T follicular helper cell (primary cell): ENCODE measurements at regions not wholly inside any gene's neighbourhood (a gene's known extent, or its start where the extent isn't known, plus 50 kb on each side); places are given as distances from the start of the nearest gene placed in this dataset.

Experiments
- DNase-seq: peaks from one replicate; pipeline ENCODE4 v3.0.0-alpha.2; 2020; ENCODE audit warnings: low read depth

DNA sequence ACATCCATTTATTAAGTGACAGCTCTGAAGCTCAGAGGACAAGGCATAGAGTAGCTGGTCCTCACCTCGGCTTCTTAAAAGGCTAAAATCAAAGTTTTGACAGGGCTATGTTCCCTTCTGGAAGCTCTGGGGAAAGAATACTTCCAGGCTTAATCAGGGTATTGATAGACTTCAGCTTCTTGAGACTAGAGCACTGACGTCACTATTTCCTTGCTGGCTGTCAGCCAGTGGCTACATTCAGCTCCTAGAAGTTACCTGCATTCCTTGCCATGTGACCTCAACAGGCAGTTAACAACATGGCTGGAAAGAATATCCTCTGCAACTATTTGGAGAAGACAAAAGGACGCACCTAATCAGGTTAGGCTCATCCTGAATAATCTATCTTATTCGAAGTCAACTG, 1144.8 kb downstream of the ADGRL3 start:
- no peak for DNase-seq

DNA sequence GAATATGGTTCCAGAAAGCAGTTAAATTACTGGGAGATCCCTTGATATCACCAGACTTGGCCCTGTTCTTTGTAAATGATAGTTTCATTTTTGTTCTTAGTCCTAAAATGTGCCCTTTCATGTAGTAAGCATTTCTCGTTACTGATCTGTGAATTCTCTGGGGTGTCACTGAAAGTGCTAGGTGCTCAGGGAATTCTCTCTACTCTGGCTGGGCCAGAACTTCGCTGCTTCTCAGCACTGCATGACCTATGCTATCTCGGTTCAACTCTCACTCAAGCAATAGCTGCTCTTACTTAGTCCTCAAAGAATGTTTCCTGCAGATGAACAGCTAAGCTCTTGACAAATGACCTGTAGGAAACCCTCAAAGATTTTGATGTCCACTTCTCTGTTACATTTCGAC, 1144.3 kb downstream of the ADGRL3 start:
- no peak for DNase-seq

DNA sequence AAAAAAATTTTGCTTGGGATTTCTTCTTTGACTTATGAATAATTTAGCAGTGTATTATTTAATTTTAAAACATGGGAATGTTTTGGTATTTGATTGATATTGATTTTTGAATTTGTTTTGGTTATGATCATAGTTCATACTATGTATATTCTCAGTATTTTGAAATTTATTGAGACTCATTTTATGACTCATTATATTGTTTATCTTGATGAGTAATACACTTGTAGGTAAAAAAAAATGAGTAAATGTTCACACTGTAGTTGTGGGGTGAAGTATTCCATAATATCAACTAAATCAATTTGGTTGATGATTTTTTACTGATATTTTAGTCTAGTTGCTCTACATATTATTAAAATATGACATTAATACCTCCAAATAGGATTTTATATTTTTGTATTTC, 1142.2 kb downstream of the ADGRL3 start:
- no peak for DNase-seq

DNA sequence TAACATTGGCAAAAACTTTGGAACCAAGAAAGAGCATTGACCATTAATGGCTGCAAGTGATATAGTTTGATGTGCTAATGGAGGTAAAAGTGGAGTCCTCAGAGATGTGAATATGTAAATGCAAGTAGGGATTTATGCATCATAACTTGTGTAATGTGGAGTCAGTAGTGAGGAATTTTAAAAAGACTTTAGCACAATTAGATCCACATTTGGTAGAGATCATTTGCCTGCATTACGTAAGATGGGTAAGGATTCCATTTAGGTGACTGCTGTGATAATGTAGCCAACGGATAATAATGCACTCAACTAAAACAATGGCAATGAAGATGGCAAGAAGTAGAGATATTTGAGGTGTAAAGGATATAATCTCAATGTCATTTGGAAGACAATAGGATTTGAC, 1128.4 kb downstream of the ADGRL3 start:
- DNase-seq = no peak

DNA sequence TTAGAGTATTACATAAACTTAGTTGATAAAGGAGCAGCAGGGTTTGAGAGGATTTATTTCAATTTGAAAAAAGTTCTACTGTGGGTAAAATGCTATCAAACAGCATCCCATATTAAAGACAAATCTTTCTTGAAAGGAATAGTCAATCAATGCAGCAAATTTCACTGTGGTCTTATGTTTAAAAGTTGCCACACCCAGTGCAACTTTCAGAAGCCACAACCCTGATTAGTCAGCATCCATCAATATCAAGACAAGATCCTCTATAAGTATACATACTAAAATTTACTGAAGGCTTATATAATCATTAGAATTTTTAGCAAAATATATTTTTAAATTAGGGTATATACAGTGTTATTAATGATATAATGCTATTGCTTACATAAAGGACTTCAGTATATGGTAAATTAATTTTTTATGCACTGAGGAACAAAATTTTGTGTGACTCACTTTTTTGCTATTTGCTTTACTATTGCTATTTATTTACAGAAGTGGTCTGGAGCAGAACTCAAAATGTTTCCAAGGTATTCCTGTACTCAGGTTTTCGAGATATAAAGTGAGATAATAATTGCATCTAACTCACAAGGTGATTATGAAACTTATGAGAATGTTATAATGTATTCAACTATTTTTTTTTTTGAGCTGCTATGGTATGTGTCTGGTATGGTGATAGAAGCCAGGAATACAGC, 1127.6 kb downstream of the ADGRL3 start:
- DNase-seq = no peak

DNA sequence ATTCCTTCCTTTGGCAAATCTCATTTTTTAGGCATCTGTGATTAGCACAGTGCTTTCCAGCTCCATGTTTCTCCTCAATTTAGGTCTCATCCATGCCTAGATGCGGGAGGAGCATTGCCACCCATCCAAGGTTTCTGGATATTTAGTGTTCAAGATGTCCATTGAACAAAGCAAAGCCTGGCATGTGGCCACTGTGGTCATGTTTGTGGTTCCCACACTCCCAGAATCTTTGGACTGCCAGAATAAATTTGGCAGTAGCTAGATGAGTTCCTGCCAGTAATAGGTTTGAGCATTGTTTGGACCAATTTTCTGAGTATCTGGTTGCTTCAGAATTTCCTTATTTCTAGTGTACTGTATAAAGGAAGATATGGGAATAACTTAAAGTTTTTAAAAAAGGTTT, 1124.1 kb downstream of the ADGRL3 start:
- no peak for DNase-seq

DNA sequence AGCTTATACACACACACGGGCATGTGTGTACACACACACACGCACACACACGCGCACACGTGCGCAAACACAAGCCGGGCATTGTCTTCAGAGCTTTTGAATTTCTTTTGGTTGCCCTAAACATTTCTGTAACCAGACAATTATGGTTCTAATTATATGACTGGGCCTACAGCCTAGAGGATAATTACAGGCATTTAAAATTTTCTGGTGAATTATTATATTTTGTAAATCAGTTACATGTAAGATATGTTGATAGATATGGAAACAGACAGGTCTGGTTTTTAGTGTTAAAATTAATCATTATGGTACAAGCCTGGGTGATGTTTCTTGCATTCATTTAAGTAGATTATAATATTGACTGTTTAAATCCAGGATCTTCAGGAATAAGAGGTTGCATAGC, 1120.5 kb downstream of the ADGRL3 start:
- no peak for DNase-seq

DNA sequence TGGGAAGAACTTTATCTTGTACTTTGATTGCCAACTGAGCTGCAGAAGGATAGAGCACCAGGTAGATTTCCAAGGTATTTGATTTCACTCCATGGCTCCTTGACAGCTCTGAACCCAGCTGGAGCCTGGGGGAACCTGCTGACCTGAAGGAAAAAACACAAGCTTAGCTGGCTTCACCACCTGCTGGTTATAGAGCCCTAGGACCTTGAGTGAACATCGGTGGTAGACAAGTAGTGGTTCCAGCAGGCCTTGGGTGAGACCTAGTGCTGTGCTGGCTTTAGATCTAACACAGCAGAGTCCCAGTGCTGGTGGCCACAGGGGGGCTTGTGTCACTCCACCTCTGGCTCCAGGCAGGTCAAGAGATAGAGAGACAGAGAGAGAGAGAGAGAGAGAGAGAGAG, 1102.6 kb downstream of the ADGRL3 start:
- DNase-seq = no peak

DNA sequence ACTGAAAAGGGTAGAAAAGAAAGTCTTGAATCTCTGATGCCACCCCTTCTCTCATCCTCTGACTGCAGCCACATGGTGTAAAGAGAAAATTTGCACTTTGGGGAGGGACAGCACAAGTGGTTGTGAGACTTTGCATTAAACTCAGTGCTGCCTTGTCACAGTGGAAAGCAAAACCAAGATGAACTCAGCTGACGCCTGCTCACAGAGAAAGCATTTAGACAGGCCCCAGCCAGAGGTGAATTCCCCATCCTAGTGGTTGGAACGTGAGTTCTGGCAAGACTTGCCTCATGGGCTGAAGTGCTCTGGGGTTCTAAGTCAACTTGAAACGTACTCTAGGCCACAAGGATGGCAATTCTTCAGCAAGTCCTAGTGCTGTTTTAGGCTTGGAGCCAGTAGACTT, 1101.4 kb downstream of the ADGRL3 start:
- DNase-seq = no peak

DNA sequence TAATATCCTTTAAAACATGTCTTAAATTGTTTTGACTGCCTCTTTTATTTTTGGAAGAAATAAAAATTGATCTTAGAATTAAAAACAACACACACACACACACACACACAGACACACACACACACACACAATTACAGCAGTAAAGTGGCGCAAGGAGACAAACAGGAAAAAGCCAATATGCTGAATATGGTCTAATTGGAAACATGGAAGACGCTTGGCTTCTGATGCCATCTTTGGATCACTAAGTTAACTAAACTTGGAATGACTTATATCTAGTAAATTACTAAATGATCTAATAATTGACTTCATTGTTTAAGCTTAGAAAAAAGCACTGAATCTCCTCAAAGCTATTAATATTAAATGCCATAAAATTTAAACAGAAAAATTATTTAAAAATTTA, 1093.4 kb downstream of the ADGRL3 start:
- no peak for DNase-seq

DNA sequence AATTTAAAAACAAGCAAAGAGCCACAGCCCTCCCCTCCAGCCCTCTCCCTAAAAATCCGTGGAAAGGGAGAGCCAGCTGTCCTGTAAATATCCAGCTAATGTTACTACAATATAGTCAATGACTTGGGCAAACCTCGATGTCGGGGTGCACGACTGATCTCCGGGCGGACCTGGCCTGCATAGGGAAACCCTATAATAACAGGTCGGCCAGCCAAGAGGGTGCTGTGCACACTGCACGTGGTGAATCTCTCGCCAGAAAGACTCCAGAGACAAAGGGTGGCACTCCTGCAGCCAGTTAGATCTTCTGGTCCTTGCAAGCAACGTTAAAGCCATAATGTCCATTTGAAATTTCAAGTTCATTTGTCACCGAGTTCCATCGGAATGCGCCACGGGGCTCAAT, 1092.8 kb downstream of the ADGRL3 start:
- DNase-seq = no peak

DNA sequence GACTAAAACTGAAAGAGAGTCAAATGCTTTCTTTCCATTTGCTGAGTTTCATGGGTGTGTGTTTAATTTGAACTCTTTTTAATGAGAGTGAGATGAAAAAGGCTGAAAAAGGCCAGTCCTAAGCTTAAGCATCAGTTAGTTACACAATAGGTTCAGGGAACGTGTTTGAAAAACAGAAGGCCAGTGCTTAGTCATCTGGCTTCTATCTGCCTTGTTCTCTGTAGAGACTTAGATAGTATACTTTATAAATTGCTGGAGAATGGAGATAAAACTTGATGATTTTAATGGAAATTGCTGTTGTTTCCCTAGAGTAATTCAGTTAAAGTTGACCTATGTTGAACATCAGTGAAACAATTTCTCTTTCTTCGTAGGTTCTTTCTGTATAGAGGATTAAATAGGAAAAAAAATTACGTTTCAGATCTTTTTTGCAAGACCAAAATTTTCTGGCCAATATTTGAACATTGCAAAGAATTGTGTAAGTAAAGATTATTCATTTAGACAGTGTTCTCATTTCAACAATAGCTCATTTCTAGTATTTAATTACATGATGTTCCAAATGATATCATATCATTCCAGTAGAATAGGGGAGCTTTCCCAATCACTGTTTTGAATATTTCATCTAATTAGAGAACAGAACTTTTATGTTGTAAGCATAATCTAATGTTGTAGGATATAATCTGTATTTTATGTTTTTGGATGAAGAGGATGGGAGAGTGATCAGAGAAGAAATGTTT, 1088.8 kb downstream of the ADGRL3 start:
- DNase-seq = no peak

DNA sequence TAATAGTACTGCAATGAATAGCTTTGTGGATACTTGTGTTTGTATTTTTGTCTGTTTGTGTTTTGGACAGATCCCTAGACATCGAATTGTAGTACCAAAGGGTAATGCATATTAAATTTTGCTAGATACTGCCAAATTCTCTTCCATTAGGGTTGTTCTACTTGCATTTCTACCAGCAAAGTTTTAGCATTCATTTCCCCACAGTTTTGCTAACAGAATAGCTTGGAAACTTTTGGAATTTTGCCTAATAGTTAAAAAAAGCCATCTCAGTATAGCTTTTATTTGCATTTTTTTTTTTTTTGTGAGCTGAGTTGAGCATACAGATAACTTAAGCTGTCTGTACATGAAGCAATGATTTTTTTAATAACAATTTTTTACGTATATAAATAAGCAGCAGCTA, 1084.9 kb downstream of the ADGRL3 start:
- DNase-seq = no peak

DNA sequence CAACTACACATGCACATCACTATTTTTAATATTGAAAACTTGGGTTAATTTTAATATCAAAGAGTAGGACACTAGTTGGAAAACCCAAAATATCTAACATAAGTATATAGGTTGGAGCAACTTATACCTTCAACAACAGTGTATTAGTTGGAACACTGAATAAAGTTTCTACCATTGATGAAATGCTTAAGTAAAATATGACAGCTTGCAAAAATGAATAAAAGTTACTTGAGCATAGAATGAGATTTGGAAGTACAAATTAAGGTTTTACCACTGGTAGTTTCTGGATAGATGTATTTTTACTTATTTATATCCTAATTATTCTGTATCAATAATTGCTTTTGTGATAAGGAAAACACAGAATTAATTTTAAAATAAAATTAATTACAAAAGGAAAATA, 1079.6 kb downstream of the ADGRL3 start:
- DNase-seq = no peak

DNA sequence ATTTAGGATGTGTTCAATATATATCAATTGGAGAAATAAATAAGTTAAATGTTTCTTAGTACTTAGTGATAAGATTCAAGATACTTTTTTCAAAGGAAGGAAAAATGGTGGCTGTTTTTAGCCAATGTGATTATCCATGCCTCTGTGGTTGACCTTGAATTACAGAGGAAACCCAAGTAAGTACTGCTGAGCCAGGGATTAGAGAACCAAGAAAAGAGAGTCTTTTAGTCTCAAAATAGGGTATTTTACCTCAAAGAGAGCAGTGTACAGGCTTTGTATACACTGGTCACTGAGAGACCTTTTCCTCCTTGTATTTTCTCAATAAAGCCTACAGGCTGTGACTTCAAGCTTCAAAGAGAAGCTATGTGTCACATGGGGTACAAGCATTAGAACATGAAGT, 1075.3 kb downstream of the ADGRL3 start:
- no peak for DNase-seq

DNA sequence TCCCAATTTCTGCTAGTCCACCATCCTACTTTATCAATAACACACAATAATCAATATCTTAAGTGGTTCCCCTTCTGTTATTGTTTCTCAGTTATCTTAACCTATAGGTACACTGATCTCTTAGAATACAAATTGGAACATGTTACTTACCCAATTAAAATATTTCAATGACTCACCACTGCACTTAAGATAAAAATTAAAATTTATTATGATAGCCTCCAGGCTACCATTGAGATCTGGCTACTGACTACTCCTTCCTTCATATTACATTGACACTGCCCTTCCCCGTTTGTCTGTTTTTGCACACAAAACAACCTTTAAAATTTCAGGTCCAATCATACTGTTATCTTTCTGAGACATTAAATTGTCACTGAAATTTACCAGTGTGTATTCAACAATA, 1074.7 kb downstream of the ADGRL3 start:
- DNase-seq = no peak

DNA sequence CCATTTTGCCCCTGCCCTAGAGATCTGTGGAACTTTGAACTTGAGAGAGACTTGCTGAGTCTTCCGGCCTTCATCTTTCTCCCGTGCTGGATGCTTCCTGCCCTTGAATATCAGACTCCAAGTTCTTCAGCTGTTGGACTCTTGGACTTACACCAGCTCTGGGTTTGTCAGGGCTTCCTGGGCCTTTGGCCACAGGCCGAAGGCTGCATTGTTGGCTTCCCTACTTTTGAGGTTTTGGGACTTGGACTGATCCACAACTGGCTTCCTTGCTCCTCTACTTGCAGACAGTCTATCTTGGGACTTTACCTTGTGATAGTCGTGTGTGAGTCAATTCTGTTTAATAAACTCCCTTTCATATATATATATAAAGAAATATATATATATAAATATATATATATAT, 1071.0 kb downstream of the ADGRL3 start:
- no peak for DNase-seq

DNA sequence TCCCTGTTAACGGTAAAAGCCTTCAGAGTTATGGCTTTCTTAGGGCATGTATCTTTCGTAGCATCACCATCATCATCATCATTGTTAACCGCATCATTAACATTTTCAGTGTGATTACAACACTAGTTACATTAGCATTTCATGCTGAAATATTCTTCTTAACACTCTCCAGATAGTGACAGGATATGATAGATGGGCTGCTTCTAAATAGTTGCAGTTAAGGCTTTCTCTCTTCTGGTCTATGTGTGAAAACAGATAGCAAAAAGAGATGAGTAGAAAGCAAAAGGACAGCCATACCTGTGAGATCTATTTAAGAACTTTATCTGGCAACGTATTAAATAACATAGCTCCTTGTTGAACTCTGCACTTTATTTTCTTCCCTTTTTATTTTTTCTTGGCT, 1069.8 kb downstream of the ADGRL3 start:
- DNase-seq = no peak

DNA sequence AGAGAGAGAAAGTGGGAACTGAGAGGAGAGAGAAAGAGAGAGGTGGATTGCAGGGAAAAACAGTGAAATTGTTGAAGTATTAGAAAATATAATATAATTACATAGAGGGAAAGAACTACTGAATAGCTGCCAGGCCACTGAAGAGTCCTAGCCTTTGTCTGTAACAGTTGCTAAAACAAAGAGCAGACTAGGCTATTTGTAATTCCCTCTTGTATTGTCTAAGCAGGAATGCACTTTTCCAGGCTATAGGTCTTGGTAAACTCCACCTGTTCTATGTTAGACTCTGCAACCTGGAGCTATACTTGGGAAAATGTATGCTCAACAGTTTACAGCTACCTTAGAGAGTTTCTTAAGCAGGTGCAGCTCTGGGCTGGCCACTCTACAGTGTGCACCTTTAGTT, 1063.3 kb downstream of the ADGRL3 start:
- no peak for DNase-seq

DNA sequence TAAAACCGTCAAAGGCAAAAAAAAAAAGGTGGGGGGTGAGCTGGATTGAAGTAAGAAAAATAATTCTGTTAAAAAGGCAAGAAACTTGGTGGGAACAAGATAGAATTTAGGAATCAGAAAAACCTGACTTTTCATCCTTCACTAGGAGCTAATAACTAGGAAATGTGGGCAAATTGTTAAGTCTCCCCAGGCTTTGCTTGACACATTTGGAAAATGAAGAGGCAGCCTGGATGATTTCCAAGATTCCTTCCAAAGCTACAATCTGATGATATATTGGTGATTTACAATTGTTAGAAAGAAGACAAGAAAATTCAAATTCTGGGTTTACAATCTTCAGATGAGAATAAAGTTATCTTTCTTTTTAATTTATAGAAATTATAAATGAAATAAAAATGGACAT, 1062.5 kb downstream of the ADGRL3 start:
- DNase-seq = no peak

DNA sequence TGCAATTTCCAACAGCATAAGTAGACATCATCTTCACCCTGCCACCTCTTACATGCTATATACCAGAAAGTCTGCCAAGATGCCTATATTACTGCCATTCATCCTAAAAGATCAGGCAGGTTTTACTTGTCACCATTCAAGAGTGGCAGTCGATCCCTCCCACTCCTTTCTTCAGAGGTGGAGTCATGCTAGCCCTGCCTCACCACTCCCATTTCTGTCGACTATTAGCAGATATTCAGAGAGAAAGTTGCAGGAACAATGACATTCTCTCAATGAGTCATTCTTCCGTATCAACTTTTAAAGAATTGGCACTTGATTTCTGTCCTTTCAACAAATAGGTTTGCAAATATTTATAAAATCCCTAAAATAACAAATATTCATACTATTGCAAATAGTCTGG, 1060.1 kb downstream of the ADGRL3 start:
- DNase-seq = no peak

DNA sequence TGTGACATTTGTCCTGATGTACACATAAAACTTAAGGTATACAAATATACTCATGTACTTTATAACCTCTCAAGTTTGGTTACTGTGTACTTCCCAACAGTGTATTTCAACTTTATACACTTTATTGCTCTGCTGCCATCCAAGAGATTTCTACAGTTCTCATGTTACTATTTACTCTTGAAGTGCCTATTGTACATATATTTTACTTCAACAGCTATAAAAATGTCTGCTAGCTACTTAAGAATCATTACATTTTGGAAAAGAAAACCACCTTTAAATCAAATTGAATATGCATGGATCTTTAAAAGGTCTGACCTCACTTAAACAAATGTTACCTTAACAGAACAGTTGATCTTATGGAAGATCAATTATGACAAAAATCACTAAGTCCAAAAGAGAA, 1056.4 kb downstream of the ADGRL3 start:
- no peak for DNase-seq

DNA sequence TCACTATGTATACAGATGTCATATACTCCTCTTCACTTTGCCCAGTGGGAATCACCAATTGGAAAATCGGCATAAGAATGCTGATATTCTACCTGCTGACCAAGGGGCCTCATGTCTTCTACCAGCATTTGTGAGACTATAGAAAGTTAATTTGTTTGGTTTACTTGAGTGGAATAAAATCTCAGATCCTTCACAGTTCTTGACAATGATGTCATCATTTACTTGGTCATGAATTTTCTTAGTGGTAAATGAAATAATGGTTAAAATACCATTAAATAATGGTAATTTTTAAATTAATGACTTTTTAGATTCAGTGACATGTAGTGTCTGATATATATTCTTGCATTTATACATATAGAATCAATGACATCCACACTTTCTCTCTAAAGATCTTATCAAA, 1052.6 kb downstream of the ADGRL3 start:
- DNase-seq = no peak

DNA sequence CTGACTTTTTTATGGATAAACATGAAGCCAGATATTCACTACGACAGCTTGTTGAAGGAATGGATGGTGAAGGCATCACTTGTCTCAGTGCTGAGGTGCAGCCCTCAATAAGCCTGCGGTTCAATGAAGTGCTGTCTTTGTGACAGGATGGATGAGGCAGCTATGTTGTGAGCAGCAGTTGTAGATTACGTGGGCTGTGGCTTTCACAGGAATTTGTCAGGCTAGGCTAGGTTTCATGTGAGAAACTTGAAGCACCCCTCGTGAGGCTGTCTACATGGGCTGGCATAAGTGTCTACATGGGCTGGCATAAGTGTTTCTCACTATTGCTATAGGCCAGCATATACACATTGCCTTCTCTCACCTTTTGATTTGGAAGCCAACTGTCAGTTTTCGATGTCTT, 1050.0 kb downstream of the ADGRL3 start:
- no peak for DNase-seq
